ENCODE measurements at regions not wholly inside any gene's neighbourhood (a gene's known extent, or its start where the extent isn't known, plus 50 kb on each side); places are given as distances from the start of the nearest gene placed in this dataset.

DNA sequence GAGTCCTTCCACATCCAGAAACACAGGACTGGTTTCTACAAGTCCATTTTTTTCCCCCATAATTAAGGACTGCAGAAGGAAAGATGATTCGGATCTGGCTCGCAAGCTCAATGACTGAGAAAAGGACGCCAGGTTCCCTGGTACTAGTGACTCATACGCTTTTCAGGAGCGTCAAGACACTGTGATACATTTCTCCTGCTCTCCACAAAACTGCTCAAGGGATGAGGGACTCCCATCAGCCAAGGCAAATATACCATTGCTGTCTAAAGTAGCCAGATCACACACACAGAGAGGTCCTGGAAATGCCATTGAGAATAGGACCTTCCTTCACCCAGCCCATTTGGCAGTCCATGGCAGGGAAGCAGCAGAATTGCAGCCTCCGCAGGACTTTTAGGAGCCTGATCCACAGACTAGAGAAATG, 253.6 kb upstream of the IRF2BP2 start:
- TF ChIP-seq, protein P1, sequence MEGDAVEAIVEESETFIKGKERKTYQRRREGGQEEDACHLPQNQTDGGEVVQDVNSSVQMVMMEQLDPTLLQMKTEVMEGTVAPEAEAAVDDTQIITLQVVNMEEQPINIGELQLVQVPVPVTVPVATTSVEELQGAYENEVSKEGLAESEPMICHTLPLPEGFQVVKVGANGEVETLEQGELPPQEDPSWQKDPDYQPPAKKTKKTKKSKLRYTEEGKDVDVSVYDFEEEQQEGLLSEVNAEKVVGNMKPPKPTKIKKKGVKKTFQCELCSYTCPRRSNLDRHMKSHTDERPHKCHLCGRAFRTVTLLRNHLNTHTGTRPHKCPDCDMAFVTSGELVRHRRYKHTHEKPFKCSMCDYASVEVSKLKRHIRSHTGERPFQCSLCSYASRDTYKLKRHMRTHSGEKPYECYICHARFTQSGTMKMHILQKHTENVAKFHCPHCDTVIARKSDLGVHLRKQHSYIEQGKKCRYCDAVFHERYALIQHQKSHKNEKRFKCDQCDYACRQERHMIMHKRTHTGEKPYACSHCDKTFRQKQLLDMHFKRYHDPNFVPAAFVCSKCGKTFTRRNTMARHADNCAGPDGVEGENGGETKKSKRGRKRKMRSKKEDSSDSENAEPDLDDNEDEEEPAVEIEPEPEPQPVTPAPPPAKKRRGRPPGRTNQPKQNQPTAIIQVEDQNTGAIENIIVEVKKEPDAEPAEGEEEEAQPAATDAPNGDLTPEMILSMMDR (IDR thresholded peaks at IDR 0.05) = no peak
- no peak for TF ChIP-seq POLR2A (IDR thresholded peaks at IDR 0.05)
